Adrenal gland (tissue), 5 donors: ENCODE measurements at regions not wholly inside any gene's neighbourhood (a gene's known extent, or its start where the extent isn't known, plus 50 kb on each side); places are given as distances from the start of the nearest gene placed in this dataset.

Experiments
- CTCF ChIP-seq, 6 experiments: fragments of 450-650 bp in 4 of 6; fragments of 200-600 bp in 2 of 6; sonication (generic) in 1 of 6; IDR thresholded peaks; 1 replicate in 5 of 6; 2 replicates in 1 of 6; pipeline versions ENCODE4 v1.5.1 to v1.8.0; 2016 to 2021; ENCODE audit warnings: antibody characterized with exemption in 6 of 6, mild to moderate bottlenecking in 2 of 6, moderate library complexity in 1 of 6
- POLR2A ChIP-seq, 2 donors: fragments of 450-650 bp; IDR thresholded peaks; one replicate each; pipeline ENCODE4 v1.6.1; 2017; ENCODE audit warnings: antibody characterized with exemption in 2 of 2, mild to moderate bottlenecking in 2 of 2, moderate library complexity in 1 of 2
- donor health status: DM: no; HTN: no; CAD: no.

- no peak for TF ChIP-seq CTCF (IDR thresholded peaks at IDR 0.05)
- TF ChIP-seq POLR2A (IDR thresholded peaks at IDR 0.05): no peak
Measured at GRCh38 chrX:113269203-113269602, 428.6 kb upstream of the AMOT start.
